ENCODE measurements at regions not wholly inside any gene's neighbourhood (a gene's known extent, or its start where the extent isn't known, plus 50 kb on each side); places are given as distances from the start of the nearest gene placed in this dataset.

GRCh38 chr4:151472297-151472696, 63.3 kb downstream of the FHIP1A start (continued):
- TF ChIP-seq ZBTB26 (CRISPR knock-in tag; IDR thresholded peaks at IDR 0.05; ENCODE audit: borderline replicate concordance) (no peak), ZNF17 (CRISPR knock-in tag; IDR thresholded peaks at IDR 0.05) (no peak), HMGA1 (CRISPR knock-in tag; conservative IDR thresholded peaks at IDR 0.05) (no peak), ZNF549 (CRISPR knock-in tag; IDR thresholded peaks at IDR 0.05) (no peak), ZNF121 (CRISPR knock-in tag; IDR thresholded peaks at IDR 0.05) (no peak), ZSCAN5A (CRISPR knock-in tag; IDR thresholded peaks at IDR 0.05; ENCODE audit: borderline replicate concordance) (no peak), ZNF547 (CRISPR knock-in tag; IDR thresholded peaks at IDR 0.05) (no peak), FIP1L1 (IDR thresholded peaks at IDR 0.05; ENCODE audit: borderline replicate concordance, insufficient read depth, low read depth, low read length) (no peak), ZNF781 (CRISPR knock-in tag; IDR thresholded peaks at IDR 0.05; ENCODE audit: borderline replicate concordance, not compliant biosample characterization) (no peak), SMAD9 (CRISPR knock-in tag; IDR thresholded peaks at IDR 0.05) (no peak), MAX (IDR thresholded peaks at IDR 0.05) (no peak), PRDM4 (CRISPR knock-in tag; IDR thresholded peaks at IDR 0.05; ENCODE audit: borderline replicate concordance) (no peak), AKAP8 (CRISPR knock-in tag; IDR thresholded peaks at IDR 0.05) (no peak)
